Kidney tubule cell (primary cell): ENCODE measurements at regions not wholly inside any gene's neighbourhood (a gene's known extent, or its start where the extent isn't known, plus 50 kb on each side); places are given as distances from the start of the nearest gene placed in this dataset.
"Not testable (repeated sequence)": the region's sequence is repeated elsewhere in the genome, so short reads cannot be mapped to it uniquely, and the experiment has no call there.

Source experiments
- DNase-seq: peaks from one replicate; pipeline ENCODE4 v3.0.0-alpha.2; 2018; ENCODE audit warnings: low spot score

DNA sequence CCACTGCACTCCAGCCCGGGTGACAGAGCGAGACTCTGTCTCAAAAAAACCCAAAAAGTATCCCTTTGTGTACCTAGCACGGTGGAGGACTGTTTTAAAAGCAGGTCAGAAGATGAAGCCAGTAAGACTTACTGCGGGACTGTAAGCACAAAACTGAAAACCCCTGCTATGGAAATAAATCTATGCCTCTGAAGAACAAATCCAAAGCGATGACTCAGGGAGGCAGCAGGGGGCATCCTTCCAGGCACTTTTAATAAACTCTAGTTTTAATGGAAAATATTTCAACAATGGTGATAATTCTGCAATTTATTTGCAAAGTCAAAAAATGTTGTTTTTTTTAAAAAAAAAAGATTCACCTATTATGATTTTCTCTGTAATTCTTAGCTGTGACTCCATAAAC lies 326.8 kb downstream of the BCL2L11 start:
- DNase-seq = not testable (repeated sequence)

DNA sequence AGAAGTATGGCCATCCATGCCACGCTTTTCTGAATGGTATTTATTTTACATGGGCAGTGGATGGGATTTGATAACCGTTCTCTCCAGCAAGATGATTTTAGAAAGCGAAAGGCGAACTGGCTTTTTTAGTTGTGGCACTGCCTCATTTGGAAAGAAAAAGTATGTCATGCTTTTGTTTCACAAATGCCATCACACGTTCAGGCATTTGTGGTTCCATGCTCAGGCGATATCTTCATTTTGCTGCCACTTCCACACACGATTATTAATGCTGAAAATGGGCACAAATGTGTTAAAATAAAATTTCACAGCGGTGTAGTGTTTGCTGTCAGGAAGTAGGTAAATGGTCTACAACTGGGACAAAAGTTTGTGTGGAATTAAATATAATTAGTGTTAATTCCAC lies 328.1 kb downstream of the BCL2L11 start:
- DNase-seq = not testable (repeated sequence)

DNA sequence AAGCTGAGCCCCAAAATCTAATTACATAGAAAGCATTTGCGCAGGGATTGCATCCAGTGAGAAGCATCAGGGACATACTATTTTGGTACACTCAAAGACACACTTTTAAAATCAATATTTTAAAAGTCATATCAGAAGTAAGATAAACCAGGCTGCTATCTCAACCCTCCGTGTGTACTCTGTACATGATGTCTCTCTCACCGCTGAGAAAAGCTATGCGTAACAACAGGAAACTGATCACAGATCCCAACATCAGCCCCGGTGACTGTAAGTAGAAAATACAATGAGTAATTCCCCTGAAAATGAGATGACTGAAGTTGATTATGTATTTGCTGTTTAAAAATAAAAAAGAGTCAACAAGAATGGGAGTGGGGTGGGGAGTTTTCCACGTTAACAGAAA lies 329.8 kb downstream of the BCL2L11 start:
- DNase-seq = not testable (repeated sequence)

DNA sequence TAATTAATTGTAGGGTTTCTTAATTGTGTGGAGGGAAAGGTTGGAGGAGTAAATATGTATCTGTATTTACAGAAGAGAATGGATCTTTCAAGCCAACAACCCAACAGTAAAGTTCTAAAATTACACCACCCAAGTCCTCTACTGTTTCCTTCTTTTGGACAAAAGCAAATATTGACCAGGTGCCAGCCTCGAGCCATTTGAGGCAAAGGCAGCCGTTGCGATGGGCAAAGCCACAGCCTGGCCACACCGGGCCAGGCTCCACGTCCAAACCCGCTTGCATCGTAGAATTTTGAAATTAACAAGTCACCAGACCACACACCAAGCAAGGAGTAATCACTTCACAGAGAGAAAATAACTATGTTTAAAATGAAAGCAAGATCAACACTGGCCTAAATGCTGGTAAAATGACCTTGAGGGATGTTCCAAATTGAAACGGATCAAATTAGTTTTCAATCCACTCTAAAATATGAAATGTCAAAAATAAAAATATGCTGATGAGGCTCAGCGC lies 331.0 kb downstream of the BCL2L11 start:
- DNase-seq = not testable (repeated sequence)

DNA sequence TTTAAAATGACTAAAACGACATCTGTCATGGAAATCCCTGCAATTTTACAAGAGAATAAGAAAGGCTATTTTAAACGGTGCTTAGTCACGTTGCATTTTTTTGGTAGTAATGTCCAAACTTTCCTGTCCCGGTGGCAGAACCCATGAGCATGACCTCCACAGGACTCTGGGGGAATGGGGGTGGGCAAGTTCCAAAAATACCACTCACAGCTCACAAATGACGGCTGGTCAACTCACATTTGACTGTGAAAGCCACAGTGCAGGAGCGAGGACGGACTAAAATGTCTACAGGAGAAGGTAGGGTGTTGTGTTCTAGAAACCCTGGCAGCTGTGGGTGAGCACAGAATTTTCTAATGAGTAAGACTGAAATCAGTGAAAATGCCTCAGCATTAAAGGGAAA lies 331.5 kb downstream of the BCL2L11 start:
- not testable (repeated sequence) for DNase-seq

DNA sequence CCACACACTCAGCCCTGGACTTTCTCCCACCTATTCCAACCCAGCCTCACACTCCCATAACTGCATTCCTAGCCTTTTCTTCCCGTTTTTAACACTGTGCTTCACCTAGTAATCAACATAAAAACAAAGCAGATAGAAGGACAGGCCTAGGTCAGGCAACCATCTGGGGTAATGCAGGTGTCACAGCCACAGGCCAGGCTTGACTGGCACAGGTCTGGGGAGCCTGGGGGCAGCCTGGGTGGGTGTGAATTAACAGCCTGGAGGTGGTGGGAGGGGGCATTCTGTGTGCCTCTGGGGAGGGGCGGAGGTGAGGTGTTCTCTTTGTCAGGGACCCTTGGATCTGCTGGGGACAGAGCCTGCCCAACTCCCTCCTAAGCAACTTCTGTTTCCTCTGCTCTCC lies 332.6 kb downstream of the BCL2L11 start:
- DNase-seq = not testable (repeated sequence)

DNA sequence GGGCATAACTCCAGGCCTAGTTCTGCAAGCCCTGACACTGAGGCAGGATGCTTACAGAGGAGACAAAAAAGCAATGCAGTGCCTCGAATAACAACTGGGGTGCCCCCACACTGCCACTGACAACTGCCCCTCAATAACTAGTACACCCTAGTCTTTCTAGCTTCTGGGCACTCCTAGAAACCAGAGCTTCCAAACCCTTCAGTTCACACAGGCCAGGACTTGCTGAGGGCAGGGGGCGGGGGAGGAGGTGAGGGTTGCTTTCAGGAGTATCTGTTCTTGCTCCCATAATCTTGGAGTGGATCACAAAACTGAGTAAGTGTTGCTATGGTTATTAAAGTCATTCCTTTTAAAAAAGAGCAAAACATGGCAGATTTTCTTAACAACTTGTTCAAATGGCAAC lies 333.1 kb downstream of the BCL2L11 start:
- not testable (repeated sequence) for DNase-seq

DNA sequence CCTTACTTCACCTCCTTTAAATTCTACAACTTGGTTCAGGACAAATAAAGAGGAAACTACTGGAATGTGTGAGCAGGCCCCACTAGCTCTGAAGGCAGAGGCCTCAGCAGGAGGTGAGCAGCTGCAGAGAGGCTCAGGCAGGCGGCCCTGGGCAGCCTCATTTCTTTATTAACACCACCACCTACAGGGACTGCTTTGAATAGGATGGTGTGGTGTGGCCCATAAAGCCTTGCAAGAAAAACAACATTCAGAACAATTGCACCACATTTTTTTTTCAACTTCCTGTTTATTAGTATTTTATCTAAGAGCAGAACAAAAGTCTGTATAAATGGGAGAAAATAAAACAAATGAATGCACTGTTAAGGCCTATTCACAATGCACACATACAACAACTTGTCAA lies 333.7 kb downstream of the BCL2L11 start:
- DNase-seq = peak; percentile 43

DNA sequence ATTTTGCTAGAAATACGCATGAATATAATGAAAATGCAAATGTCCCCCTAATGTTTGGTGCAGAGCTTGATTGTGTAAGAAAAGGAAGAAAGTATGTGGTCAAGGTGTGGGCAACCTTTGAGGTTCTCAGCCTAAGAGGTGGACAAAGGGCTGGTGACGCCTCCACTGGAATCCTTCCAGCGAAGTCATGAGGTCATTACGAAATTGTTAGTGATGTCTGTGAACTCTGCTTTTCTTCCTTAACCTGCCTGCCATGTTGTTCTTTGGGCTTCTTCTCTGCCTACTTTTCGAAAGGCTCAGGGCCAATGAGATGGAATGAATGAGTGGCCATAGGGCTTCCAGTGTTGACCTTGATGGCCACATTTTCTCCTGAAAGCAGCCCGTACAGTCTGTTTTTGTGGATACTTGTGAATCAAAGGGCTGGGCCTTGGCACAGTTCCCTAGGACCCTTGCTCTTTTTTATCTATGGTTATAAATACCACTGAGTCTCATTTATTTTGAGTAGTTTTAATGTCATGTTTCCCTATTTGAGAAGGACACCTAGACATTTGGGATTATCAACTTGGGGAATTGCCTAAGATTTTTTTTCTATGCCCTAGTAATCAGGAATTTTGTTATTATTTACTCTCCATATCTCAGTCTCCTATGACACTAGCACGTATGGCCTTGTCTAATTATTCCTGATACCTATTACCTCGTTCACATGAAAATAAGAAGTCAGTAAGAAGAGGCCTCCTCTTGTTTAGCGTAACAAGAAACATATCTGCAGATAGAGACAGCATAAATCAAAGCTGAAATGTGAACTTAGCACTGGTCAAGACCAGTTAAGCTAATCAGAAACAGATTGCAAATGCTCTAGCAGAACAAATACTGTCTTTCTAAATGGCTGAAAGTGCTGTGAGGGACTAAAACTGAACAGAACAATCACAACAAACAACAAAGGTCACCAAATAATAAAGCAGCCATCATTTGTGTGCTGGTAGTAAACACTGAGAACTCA lies 334.6 kb downstream of the BCL2L11 start:
- DNase-seq = not testable (repeated sequence)

DNA sequence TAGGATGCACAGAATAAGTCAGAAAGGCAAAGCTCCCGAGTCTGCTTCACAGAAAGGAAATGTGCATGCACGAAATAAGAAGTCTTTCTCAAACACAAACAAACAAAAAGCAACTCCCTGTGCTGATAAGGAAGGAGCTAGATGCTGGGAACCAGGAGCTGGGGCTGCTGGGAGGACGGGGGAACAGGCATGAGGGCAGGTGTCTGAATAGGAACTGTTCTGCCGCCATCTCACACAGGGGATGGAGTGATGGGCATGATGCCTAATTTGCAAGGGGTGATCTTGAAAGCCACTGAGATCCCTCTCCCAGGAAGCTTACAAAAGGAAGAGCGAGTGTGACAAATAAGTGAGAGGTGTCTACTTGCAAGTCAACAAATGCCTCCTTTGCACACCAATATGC lies 336.5 kb downstream of the BCL2L11 start:
- not testable (repeated sequence) for DNase-seq

DNA sequence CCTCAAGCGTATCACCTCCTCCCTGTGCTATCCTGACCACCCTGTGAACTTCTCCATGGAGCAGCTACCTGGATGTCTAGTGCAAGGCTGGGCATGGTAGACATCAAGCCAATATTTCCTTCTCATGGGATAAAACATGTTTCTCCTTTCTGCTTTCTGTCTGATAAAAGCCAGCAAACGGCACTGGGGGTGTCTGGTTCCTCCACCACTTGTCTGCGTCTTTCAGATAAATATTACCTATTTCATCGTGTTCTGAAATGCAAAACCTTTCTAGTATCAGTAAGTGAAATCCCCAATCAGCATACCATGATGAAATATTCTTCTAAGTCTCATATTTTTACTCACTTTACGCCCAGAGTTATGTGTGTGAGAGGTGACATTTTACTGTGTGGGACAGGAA lies 340.2 kb downstream of the BCL2L11 start:
- DNase-seq = not testable (repeated sequence)

DNA sequence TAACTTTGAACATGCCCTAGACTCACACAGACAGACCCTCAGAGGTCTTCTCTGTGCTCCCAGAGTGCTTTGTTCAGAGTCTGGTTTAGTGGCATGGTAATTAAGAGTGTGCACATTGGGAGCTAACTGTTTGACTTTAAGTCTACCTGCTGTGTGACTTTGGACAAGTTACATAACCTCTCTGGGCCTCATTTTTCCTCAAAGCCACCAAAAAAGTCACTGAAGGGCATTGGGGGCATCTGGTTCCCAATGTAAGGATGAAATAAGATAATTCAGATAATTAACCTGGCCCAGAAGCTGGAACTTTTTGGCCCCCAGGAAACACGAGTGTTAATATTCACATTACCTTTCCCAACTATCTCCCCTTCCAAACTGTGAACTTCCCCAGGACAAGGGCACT lies 341.1 kb downstream of the BCL2L11 start:
- not testable (repeated sequence) for DNase-seq

DNA sequence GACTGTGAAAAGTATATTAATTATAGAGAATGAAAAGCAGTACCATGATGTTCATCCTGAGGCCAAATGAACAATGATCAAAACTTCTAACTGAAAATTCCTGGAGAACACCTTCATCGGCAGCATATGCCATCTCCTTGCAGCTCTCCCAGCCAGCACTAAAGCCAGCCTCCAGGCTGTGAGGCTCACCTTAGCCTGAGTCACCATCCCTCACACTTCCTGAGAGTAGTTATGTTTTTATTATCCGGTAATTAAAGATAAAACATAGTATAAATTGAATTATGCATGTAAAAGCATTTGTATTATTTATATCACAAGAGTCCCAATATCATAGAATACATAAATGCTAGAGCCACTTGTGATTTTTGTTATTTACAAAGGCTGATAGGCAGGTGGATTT lies 341.9 kb downstream of the BCL2L11 start:
- not testable (repeated sequence) for DNase-seq

DNA sequence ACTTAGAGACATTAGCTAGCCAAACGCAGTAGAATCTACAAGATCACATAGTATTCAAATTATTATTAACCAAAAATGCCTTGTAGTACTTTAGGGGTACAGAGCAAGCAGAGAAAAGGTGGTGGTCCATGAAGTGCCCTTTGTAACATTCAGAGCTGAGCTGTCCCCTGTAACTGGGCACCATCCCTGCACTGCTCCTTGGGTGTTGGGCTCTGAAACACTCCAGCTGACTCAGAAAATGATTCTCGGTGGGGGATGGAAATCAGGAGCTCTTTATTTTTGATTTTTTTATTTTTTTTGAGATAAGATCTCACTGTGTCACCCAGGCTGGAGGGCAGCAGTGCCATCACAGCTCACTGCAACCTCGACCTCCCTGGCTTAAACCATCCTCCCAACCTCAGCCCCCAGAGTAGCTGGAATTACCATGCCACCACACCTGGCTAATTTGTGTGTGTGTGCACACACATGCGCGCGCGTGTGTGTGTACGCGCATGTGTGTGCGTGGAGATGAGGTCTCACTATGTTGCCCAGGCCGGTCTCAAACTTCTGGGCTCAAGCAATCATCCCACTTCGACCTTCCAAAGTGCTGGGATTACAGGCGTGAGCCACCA lies 342.6 kb downstream of the BCL2L11 start:
- DNase-seq = peak; percentile 15

DNA sequence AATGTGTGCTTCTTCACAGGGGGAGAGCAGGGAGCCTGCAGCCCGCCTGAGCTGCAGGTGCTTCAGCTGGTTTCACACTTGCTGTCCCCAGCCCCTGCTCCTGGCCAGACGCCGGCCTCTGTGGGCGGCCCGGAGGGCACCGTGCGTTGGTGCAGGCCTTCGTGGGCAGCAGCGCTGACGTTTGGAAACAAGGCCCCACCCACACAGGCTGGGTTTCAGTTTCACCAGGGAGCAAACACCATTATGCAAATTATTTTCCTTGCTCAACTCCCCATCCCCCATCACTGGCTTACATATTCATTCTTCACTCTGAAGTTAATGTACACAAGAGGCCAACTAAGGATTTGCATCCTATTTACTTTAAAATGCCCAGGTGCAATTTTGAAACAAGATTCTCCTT lies 343.2 kb downstream of the BCL2L11 start:
- not testable (repeated sequence) for DNase-seq

DNA sequence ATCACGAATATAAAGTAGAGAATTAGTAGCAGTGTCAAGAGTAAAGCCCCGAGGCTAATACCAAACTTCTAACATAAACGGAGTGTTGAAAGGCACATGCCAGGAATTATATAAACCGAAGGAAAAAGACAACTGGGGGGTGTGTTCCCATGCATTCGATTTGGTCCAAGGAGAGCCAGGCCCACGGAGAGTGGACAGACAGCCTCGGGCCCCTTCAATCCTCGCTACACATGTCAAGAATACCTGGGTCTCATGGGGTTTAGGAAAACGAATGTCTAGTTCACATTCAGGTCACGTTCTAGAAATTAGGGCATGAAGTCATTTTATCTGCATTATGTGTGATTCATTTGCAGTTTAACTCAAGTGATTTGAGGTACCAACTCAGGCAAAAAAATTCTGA lies 343.7 kb downstream of the BCL2L11 start:
- DNase-seq = not testable (repeated sequence)

DNA sequence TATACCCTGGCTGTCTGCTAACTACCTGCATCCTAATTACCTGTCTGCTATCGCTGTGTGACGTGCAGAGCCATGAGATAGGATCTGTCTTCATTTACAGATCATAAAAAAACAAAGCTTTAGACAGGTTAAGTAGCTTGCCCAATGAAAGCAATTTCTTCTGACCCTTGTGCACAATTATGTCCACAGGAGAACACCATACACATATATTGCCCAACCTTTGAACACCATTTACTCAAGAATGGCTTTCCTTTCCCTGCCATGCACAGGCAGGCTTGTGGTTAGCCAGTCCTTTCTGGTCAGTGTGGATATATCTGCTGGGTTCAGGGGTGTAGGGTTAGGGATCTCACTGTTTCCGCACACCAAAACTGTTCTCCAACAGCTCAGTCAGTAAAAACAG lies 344.8 kb downstream of the BCL2L11 start:
- DNase-seq = not testable (repeated sequence)

DNA sequence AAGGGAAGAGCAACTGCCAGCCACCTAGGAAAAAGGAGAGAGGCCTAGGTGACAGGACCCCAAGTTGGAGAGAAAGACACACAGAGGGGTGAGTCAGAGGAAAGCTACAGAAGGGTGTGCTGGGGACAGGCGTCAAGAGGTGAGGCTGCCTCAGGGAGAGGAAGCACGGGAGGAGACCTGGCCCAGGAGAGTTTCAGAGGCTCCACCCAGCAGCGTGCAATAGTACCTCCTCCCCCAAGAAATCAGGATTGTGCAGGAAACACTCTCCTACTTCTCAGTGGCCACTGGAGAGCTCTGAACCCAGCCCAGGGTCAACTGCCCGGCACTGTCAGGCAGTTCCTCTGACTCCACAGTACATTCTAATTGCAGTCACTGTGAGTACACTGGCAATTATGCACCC lies 346.0 kb downstream of the BCL2L11 start:
- peak; percentile 65 for DNase-seq

DNA sequence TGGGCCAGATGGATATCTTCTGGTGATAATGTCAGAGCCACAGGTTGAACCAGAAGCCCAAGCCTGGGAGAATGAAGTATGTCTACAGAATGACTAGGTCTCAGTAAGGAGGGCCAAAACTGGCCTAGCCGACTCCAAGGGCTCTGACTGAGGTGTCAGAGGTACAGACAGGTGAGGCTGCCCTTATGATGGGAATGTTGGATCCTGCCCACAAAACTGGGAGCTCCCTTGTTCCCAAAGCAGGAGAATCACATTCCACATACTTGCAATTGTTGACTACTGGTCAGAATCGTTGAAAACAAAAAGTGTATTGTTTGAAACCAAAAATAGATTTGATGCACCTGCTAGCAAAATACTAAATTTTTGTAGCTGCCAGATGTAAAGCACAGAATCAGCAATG lies 350.2 kb downstream of the BCL2L11 start:
- not testable (repeated sequence) for DNase-seq

DNA sequence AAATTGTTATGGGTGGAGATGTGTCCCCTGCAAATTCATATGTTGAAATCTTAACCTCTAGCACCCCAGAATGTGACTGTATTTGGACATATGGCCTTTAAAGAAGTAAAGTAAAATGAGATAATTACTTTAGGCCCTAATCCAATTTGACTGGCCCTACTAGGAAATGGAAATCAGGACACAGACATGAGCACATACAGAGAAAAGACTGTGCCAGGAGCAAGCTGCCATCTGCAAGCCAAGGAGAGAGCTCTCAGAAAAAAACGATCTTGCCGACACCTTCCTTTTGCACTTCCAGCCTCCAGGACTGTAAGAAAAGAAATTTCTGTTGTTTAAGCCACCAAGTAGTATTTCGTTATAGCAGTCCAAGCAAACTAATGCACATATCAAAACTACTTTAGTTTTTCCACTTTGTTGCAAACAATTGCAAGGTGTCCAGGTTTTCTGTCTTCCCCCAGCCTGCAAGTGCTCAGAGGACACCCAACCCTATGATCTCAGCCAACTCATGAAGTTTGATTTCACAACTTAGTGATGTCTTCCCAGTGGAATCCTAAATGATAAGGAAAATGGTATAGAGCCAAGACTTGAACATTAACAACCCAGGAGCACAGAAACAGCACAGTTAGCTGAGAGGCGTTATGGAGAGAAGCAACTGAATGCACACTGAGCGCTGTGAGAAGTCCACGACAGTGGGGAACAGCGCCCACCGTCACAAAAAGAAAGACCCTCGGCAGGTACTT lies 351.2 kb downstream of the BCL2L11 start:
- not testable (repeated sequence) for DNase-seq

DNA sequence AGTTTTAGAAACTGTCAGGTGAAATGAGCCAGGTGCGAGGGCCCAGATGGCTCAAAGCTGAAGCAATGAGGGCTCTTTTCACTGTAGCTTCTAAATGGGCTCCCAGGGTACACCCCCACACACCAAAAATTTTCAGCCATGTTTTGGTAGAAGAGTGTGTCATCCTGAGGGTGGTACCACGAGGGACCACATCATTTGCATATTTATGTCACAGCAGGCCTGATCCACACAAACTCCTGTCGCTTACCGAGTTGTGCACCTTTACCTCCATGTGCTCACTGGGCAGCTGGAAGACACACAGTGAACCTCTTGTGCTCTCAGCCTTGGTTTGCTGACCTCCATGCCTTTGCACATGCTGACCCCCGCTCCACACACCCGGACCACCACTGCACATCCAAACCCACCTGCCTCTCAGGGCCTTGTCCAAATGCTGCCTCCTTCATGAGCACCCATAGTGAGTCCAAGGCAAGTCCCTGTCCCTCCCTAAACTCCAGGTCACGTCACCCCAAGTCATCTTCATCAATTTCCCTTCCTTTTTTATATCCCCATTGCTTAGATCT lies 352.2 kb downstream of the BCL2L11 start:
- DNase-seq = not testable (repeated sequence)

DNA sequence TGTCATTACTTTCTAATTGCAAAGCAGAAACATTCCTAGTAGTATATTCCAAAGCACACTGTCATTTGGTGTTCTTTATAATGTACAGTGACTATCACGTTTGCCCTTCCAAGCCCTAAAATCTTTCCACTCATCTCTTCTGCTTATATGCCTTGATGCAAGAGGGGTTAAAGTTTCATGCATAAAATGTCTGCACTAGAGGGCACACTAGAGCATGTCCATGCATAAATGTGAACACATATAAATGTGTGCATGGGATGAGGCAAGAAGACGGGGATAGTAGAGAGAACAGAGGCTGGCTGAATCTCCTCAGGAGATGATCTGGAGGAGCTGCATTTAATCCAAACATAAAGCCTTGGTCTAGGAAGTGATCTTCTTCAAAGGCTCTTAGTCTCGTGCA lies 352.8 kb downstream of the BCL2L11 start:
- DNase-seq = not testable (repeated sequence)
